ENCODE measurements at regions not wholly inside any gene's neighbourhood (a gene's known extent, or its start where the extent isn't known, plus 50 kb on each side); places are given as distances from the start of the nearest gene placed in this dataset.
A peak's percentile ranks its signal among the peaks of the same experiment; 100 is the strongest.

DNA sequence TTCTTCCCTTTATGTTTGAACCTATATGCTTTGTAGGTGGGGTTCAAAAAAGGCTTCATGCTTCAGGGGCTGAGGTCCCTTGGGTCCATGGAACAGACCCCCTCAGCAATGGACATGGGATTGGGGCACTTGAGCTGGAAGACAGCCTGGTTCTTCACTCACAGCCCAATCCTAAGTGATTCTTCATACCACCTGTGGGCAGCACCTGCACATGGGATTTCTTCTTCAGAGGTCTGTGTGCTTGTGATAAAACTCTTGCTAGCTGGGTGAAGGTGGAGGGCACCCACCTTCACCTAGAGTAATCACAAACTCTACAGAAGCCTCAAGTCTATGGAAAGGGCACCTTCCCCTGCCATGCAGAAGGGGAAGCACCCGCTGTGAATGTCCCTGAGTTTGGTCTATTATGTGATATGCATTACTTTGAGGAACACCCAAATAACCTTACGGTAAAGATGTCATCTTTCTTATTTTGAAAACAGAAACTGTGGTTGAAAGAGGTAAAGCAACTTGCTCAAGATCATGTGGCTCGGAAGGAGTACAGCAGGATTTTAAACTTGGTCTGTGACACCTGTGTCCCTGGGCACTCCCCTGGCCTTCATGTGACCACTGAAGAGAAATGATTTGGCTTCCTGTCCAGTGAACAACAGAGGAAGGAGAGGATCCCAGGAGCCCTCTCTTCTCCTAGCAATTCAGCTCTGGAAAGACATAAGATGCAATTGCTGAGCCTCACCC is 469.5 kb upstream of the ZMIZ1 start:
- Histone ChIP-seq H3K36me3 (ENCODE audit: control insufficient read depth in 1 of 2, insufficient read depth in 2 of 2, low read length in 2 of 2) (no peaks in the 10 kb centered on the region), H4K20me1 (ENCODE audit: insufficient read depth) (no peaks in the 10 kb centered on the region), H3K4me2 (ENCODE audit: low read length) (no peak overlapping the region), H3K9me2 (ENCODE audit: insufficient read depth) (no peaks in the 10 kb centered on the region), H3K79me2 (ENCODE audit: insufficient read depth, low read length) (no peaks in the 10 kb centered on the region), H3K27ac (ENCODE audit: low read depth, low read length) (no peak overlapping the region), H3K27me3 (ENCODE audit: insufficient read depth, low read length) (peaks cover 23% of the 10 kb centered on the region; the same call in 1 of the 2 replicates), H2AFZ (ENCODE audit: low read depth, low read length, poor library complexity, severe bottlenecking) (no peak overlapping the region), H3K9me3 (ENCODE audit: control insufficient read depth in 1 of 2, insufficient read depth in 1 of 2, low read depth in 1 of 2, low read length in 2 of 2) (no peaks in the 10 kb centered on the region), H3K4me3 (replicated peaks in 1 of 2; ENCODE audit: low read depth in 1 of 2, low read length in 2 of 2) (no peak overlapping the region), H3K9ac (ENCODE audit: low read length) (no peak overlapping the region), H3K4me1 (ENCODE audit: control insufficient read depth in 1 of 2, insufficient read depth in 2 of 2, low read length in 2 of 2) (no peaks in the 10 kb centered on the region)
- RAD21 ChIA-PET (ENCODE audit: low non-redundant PET in 1 of 2, low total read pairs in 2 of 2, uncharacterized antibody in 2 of 2, unreplicated experiment in 2 of 2), result no interaction called here
- no peak for DNase-seq (ENCODE audit: low read depth, low spot score)
- no TSS peak for BruUV-seq (replicated peaks)
- intact Hi-C loops (cut with micrococcal nuclease), result no loop called here
- ATAC-seq, result no peak
- POLR2A ChIA-PET, result no interaction called here
- CTCF ChIA-PET, result interaction anchor here (1.0 to 1.5 kb wide), 2 partner anchors 59 to 596 kb away, joined by 3 read pairs; no protein-coding TSS in a partner anchor
- TF ChIP-seq RAD21 (IDR thresholded peaks at IDR 0.05; ENCODE audit: low read depth) (peak; percentile 52), ELF1 (IDR thresholded peaks at IDR 0.05; ENCODE audit: borderline replicate concordance, low read depth) (no peak)
- TF ChIP-seq, protein P1, sequence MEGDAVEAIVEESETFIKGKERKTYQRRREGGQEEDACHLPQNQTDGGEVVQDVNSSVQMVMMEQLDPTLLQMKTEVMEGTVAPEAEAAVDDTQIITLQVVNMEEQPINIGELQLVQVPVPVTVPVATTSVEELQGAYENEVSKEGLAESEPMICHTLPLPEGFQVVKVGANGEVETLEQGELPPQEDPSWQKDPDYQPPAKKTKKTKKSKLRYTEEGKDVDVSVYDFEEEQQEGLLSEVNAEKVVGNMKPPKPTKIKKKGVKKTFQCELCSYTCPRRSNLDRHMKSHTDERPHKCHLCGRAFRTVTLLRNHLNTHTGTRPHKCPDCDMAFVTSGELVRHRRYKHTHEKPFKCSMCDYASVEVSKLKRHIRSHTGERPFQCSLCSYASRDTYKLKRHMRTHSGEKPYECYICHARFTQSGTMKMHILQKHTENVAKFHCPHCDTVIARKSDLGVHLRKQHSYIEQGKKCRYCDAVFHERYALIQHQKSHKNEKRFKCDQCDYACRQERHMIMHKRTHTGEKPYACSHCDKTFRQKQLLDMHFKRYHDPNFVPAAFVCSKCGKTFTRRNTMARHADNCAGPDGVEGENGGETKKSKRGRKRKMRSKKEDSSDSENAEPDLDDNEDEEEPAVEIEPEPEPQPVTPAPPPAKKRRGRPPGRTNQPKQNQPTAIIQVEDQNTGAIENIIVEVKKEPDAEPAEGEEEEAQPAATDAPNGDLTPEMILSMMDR (IDR thresholded peaks at IDR 0.05 in 2 of 3, conservative IDR thresholded peaks at IDR 0.05 in 1 of 3; ENCODE audit: borderline replicate concordance in 1 of 3, insufficient read depth in 1 of 3, low read depth in 2 of 3, low read length in 2 of 3), result peak in 1 of 3 experiments; percentile 25; a peak in 1 of 6 replicates

DNA sequence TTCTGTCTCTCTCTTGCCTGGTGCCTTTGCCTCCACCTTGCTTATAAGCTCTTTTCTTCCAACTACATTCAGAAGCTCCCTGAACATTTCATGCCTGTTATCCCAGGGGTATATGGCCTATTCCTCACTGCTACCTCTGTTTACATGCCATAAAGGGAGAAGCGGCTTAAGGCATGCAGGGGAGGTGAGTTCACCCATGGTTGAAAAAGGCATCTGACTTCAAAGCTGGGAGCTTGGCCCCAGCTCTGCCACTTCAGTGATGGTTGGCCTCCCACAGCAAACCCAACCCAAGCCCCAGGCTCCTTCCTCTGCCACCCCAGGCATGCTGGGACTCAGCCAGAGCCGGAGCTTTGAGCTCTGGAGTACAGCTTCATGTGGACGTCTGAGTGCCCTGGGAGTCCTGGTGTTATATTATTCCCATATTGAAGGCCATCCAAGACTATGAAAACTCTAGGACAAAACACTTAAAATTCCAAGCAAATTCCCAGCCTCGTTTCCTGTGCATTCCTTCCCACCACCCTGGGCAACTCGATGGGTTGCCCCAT is 468.6 kb upstream of the ZMIZ1 start:
- no peaks in the 10 kb centered on the region for H3K36me3 ChIP-seq (ENCODE audit: control insufficient read depth in 1 of 2, insufficient read depth in 2 of 2, low read length in 2 of 2)
- DNase-seq (ENCODE audit: low read depth, low spot score), result no peak
- no peaks in the 10 kb centered on the region for H3K9me2 ChIP-seq (ENCODE audit: insufficient read depth)
- ChIA-PET CTCF (interaction anchor here (1.0 to 1.5 kb wide), 2 partner anchors 58 to 595 kb away, joined by 3 read pairs; no protein-coding TSS in a partner anchor), RAD21 (ENCODE audit: low non-redundant PET in 1 of 2, low total read pairs in 2 of 2, uncharacterized antibody in 2 of 2, unreplicated experiment in 2 of 2) (no interaction called here), POLR2A (interaction anchor here (1.3 kb wide), 1 partner anchor 12 kb away, joined by 3 read pairs; no protein-coding TSS in a partner anchor)
- no peak overlapping the region for H3K27ac ChIP-seq (ENCODE audit: low read depth, low read length)
- no peak for ATAC-seq
- BruUV-seq (replicated peaks), result no TSS peak
- H3K79me2 ChIP-seq (ENCODE audit: insufficient read depth, low read length), result no peaks in the 10 kb centered on the region
- no peaks in the 10 kb centered on the region for H3K9me3 ChIP-seq (ENCODE audit: control insufficient read depth in 1 of 2, insufficient read depth in 1 of 2, low read depth in 1 of 2, low read length in 2 of 2)
- peaks cover 23% of the 10 kb centered on the region; the same call in 1 of the 2 replicates for H3K27me3 ChIP-seq (ENCODE audit: insufficient read depth, low read length)
- no peak overlapping the region for H3K4me3 ChIP-seq (replicated peaks in 1 of 2; ENCODE audit: low read depth in 1 of 2, low read length in 2 of 2)
- no peak overlapping the region for H3K9ac ChIP-seq (ENCODE audit: low read length)
- H2AFZ ChIP-seq (ENCODE audit: low read depth, low read length, poor library complexity, severe bottlenecking), result no peak overlapping the region
- no peak overlapping the region for H3K4me2 ChIP-seq (ENCODE audit: low read length)
- H3K4me1 ChIP-seq (ENCODE audit: control insufficient read depth in 1 of 2, insufficient read depth in 2 of 2, low read length in 2 of 2), result no peaks in the 10 kb centered on the region
- intact Hi-C loops (cut with micrococcal nuclease), result no loop called here
- H4K20me1 ChIP-seq (ENCODE audit: insufficient read depth), result no peaks in the 10 kb centered on the region
- TF ChIP-seq SP1 (IDR thresholded peaks at IDR 0.05; ENCODE audit: low read depth), result no peak
- no peak for TF ChIP-seq YY1 (IDR thresholded peaks at IDR 0.05; ENCODE audit: extremely low read depth, insufficient replicate concordance, low read depth, low read length)
- TF ChIP-seq, protein P2, sequence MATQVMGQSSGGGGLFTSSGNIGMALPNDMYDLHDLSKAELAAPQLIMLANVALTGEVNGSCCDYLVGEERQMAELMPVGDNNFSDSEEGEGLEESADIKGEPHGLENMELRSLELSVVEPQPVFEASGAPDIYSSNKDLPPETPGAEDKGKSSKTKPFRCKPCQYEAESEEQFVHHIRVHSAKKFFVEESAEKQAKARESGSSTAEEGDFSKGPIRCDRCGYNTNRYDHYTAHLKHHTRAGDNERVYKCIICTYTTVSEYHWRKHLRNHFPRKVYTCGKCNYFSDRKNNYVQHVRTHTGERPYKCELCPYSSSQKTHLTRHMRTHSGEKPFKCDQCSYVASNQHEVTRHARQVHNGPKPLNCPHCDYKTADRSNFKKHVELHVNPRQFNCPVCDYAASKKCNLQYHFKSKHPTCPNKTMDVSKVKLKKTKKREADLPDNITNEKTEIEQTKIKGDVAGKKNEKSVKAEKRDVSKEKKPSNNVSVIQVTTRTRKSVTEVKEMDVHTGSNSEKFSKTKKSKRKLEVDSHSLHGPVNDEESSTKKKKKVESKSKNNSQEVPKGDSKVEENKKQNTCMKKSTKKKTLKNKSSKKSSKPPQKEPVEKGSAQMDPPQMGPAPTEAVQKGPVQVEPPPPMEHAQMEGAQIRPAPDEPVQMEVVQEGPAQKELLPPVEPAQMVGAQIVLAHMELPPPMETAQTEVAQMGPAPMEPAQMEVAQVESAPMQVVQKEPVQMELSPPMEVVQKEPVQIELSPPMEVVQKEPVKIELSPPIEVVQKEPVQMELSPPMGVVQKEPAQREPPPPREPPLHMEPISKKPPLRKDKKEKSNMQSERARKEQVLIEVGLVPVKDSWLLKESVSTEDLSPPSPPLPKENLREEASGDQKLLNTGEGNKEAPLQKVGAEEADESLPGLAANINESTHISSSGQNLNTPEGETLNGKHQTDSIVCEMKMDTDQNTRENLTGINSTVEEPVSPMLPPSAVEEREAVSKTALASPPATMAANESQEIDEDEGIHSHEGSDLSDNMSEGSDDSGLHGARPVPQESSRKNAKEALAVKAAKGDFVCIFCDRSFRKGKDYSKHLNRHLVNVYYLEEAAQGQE (IDR thresholded peaks at IDR 0.05; ENCODE audit: low read depth), result no peak
- TF ChIP-seq, protein P3, sequence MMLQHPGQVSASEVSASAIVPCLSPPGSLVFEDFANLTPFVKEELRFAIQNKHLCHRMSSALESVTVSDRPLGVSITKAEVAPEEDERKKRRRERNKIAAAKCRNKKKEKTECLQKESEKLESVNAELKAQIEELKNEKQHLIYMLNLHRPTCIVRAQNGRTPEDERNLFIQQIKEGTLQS (IDR thresholded peaks at IDR 0.05), result no peak
- TF ChIP-seq EZH2phosphoT487 (IDR thresholded peaks at IDR 0.05; ENCODE audit: borderline replicate concordance), result no peak
- TF ChIP-seq, protein P4, sequence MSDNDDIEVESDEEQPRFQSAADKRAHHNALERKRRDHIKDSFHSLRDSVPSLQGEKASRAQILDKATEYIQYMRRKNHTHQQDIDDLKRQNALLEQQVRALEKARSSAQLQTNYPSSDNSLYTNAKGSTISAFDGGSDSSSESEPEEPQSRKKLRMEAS (IDR thresholded peaks at IDR 0.05), result no peak
- no peak for TF ChIP-seq JUND (IDR thresholded peaks at IDR 0.05)
- no peak for TF ChIP-seq ELF1 (IDR thresholded peaks at IDR 0.05; ENCODE audit: borderline replicate concordance, low read depth)

All from HCT116 (cell line).